Left ventricle myocardium superior (tissue), 1 donor: ENCODE measurements at regions not wholly inside any gene's neighbourhood (a gene's known extent, or its start where the extent isn't known, plus 50 kb on each side); places are given as distances from the start of the nearest gene placed in this dataset.

Source experiments
- ATAC-seq: fragments of 200-7000 bp; cut with Tn5 transposase; one replicate; pipeline ENCODE4 v1.9.1; 2020; ENCODE audit warnings: mild to moderate bottlenecking, moderate library complexity
- DNase-seq: peaks from one replicate; pipeline ENCODE4 v3.0.0-alpha.2; 2020
- intact Hi-C: fragments of 100-400 bp; cut with micrococcal nuclease; formaldehyde crosslinking; loops from one replicate; pipeline ENCODE4 v1.11.0; 2022
- donor health status: DM: no; HTN: yes; CAD: no; lungs with severe emphysema.

DNA sequence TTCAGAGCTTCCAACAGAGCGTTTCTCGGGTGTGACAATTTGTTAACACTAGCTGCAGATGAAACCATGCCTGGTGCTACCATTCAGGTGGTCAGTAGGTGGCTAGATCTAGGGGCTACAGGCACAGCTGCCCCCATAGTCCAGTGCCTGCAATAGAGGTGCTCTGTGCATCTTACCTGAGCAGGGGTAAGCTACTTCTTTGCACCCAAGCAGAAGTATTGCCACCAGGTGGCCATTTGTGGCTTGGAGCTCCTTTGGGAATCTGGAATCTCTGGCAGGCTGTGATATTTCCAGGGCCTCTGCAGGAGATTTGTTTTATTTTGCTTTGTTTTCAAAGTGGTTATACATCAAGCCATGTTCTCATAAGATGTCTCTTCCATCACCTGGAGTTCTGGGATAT is 170.7 kb upstream of the PUDP start:
- intact Hi-C loops, result no loop called here
- ATAC-seq (no peak), DNase-seq (no peak)

DNA sequence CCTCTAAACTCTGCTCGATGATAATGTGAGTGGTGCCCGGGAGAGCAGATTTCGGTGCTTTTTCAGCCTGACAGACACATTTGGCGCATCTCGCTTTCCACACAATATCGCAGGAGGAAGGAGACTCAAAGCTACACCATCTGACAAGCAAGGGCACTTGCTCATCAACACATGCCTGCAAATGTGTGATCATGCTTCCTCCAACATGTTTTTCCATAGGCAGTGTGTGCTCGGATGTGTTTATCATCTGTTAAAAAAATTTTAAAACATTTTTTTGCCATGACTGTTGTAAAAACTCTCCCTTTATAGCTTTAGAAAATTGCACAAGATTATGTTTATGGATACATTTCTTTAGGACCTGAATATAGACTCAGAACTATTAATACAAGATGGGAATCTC is 170.3 kb upstream of the PUDP start:
- no peak for DNase-seq
- no peak for ATAC-seq
- intact Hi-C loops, result no loop called here

DNA sequence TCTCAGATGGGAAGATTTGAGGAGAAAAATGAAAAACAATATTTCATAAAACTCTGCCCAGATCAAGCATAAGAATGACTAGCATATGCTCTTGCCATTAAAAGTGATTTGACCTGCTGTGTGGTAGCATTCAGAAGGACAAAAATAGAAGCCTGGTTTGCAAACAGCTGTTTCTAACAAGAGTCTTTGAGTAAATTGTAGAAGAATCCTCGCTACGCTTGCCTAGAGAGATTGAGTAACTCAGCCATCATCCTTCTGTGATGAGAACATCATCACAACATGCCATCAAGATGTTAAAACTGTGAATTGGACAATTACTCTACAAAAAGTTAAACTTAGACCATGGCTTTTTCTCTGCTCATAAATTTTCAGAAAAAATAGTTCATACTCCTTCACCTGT is 168.9 kb upstream of the PUDP start:
- intact Hi-C loops, result no loop called here
- no peak for ATAC-seq
- no peak for DNase-seq

DNA sequence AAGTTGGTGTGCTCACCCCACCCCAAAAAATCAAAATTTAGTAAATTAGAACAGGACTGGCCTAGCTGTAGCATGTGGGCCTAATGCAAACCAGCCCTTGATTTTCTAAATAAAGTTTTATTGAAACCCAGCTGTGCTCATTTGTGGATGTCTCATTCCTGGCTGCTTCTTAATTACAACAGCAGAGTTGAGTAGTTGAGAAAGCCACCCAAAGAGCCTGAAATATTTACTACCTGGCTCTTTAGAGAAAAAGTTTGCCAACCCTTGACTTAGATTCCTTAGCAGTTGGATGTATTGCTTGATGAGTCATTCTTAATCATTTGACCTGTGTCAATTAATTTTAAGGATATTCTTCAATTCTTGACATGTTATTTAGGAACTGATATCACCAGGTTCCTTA is 168.3 kb upstream of the PUDP start:
- no peak for ATAC-seq
- intact Hi-C loops, result no loop called here

DNA sequence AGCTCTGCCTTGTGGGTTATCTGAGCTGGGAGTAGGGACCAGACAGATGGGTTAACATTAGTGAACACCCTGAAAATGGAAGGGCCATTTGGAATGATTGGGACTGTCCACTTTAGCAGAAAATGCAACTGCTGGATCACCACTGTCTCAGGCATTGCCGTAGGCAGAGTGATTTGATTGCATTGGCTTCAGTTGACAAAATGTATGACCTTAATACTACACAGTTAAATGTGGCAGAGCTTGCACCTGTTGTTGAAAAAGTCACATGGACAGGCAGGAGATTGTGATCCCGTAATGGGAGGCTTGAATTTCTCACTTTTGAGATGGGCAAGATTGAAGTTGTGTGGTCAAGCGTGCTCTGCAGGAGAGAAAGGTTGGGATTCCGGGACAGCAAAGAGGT is 166.5 kb upstream of the PUDP start:
- intact Hi-C loops, result no loop called here
- DNase-seq (no peak), ATAC-seq (no peak)

More for the DNA sequence above, 168.3 kb upstream of the PUDP start:
- no peak for DNase-seq

DNA sequence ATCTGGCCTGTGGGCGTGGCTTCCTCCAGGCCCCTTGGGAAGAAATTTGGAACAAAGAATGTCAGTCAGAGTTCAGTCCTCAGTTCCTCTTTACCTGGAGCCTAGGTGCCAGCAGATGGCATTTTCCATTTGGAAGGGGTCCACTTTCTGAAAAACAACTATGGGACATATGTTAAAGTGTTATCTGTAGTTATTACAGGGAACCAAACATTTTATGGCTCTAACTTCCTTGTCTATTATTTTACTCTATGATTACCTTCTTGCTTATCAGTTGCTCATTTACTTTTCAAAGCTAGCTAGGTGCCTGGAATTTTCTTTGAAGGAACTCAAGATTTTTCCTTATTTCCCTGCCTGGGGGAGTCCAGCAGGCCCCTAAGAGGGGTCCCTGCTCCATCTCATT is 159.8 kb upstream of the PUDP start:
- no peak for ATAC-seq
- intact Hi-C loops, result no loop called here
- DNase-seq, result no peak

DNA sequence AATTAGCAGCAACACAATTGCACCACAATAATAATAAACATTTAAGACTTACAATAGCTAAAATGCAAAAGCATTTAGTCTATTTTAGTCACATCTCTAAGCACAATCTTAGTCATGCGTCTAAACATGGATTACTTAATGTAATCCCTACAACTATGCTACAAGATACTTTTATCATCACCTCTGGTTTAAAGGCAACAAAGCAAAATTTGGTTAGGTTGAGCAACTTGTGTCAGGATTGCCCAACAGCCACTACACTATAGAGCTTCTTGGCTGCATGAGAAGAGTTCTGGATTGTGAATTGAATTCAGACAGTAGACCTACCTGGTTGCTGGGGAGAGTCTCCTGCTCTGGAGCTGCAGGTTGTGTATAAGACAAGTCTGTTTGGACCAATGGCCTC is 146.5 kb upstream of the PUDP start:
- no peak for ATAC-seq
- intact Hi-C loops, result no loop called here
- no peak for DNase-seq

DNA sequence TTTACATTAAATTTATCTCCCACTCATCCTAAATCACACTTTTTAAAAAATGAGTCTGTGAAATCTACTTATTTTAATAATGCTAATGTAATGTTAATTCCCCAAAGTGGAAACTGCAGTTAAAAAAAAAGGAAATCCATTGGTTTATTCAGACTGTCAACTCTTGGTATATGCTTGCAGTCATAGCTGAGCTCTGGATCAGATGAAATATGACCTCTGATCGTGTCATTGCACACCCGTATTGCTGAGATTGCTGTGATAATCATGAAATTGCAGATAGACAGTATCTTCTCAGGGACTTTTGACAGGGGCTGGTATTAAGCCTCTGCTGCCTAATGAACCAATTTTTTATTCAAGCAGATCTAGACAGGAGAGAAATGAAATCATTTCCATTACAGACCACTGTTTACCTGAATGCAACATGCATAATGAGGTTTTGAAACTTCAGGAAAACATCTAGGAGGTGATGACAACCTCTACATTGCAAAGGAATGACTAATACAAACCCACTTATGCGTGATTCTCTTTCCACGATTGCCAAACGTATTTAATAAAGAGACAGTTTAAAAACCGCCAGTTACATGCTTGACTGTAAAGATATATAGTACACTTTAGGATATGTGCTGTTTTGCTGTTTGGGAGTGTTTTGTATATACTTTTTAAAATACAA is 138.3 kb upstream of the PUDP start:
- intact Hi-C loops, result no loop called here
- no peak for DNase-seq
- no peak for ATAC-seq

DNA sequence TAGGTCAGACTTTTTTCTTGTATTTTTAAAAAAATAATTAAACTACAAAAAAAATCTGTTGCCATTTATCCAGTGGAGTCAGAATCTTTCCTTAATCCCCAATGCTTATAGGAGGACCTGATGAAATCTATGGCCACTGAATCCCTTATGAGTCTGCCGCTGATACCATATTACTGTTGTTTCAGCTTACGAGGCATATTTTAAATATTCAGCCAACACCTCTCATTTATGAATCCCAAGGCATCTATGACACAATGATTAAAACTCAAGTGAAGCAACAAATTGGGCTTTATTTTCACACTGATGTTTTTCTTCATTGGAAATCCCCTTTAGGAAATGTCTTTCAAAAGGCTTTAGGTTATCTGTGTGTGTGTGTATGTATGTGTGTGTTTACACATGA is 137.8 kb upstream of the PUDP start:
- intact Hi-C loops, result no loop called here
- DNase-seq (no peak), ATAC-seq (no peak)

DNA sequence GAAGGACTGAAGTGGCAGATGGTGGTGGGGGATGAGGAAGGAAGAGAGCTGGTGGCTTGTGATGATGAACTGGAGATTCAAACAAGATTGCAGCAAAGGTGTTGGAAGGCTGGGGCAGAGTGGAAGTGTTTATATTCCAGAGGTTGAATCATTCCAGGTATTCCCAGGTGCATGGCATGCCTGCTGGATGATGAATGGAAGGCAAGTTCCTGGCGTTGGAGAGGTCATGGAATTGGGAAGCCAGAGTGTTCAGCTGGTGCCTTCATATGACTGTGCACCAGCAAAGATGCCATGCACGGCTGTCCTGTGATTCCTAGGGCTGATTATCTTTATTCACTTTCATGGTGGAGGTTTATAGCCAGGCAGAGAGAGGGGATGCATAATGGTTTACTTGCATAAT is 135.8 kb upstream of the PUDP start:
- DNase-seq (no peak), ATAC-seq (no peak)
- intact Hi-C loops, result no loop called here

DNA sequence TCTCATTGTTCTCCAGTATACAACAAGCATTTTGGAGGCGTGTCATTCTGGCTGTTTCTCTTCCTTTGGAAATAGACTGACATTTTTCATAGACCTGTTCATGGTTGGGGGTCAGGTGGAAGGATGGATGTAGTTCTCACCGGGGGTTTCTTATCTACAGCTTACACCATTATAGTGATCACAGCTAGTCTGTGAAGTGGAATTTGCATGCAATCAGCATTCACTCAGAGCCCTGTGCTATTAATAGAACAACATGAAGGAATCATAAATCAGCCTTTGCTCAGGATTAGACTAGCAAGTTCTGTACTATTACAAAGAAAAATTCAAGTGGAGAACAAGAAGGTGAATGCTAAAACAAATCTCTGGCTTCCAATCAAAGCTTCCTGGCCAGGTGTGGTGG is 132.6 kb upstream of the PUDP start:
- intact Hi-C loops, result no loop called here
- ATAC-seq (no peak), DNase-seq (no peak)

DNA sequence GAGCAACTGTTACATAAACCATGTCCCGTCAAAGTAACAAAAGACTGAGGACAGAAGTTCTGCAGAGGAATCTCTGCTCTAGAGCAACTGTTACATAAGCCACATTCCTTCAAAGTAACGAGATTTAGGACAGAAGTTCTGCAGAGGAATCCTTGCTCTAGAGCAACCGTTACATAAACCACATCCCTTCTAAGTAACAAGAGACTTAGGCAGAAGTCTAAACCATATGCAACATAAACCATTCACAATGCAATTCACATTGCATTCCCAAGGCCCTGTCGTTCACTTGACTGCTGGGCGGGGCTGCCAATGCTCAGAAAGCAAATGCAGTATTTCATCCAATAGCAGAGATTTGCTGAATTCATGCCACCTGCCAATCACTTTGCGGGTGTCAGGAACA is 124.4 kb upstream of the PUDP start:
- ATAC-seq, result no peak
- intact Hi-C loops, result loop anchor here (10.0 kb wide), 1 partner anchor 58 kb away; no protein-coding TSS in a partner anchor

DNA sequence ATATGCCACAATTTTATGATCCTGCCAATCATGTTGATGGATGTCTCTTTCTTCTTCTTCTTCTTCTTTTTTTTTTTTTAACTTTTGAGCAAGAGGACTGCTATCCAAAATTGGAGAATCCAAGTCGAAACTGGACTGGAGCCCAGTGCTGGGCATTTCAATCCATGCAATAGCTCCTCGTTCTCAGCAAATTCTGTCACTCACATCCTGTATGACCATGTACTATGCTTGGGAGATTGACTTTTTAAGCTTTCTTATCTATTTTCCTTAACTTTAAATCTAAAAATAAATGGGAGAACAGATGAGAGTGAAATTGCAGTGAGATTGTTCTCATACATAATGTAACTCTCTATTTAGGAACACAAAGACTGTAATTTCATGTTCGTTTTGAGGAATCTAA is 123.0 kb upstream of the PUDP start:
- DNase-seq, result no peak
- intact Hi-C loops, result loop anchor here (10.0 kb wide), 1 partner anchor 56 kb away; no protein-coding TSS in a partner anchor
- no peak for ATAC-seq

More for the DNA sequence above, 124.4 kb upstream of the PUDP start:
- DNase-seq, result no peak

DNA sequence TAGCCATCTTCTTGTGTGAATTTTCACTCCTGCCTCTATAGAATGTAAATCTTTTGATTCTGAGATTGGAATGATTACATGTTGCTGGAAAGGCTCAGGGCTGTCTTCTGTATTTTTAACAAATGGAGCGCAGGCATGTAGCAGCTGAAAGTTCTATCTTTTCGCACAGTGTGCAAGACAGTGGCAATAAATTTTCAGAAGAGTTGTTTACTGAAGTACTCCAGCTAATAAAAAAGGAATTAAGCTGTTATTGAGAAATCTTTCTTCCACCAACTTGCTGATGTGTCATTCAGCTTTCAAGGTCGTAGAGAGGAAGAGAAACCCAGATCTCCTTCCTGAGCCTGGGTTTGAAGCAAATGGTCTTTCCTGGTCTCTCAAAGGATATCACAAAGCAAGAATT is 122.0 kb upstream of the PUDP start:
- DNase-seq (no peak), ATAC-seq (no peak)
- intact Hi-C loops, result loop anchor here (10.0 kb wide), 1 partner anchor 55 kb away; no protein-coding TSS in a partner anchor

DNA sequence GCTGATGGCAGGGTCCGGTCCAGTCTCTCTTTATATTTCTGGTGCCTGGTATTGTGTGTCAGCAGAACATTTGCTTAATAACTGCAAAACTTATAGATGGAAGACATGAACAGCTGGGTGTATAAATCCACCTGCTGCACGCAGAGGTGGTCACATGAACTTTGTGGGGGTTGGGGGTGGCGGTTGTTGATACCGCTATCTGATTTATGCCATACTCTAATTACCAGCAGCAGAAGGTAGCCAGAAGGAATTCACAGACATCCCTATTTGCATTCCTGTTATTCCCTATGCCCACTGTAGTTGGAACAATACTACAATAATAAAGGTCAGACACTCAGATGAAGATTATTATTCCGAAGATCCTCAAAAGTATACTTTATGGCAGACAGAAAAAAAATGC is 121.6 kb upstream of the PUDP start:
- ATAC-seq (no peak), DNase-seq (no peak)
- intact Hi-C loops, result no loop called here

DNA sequence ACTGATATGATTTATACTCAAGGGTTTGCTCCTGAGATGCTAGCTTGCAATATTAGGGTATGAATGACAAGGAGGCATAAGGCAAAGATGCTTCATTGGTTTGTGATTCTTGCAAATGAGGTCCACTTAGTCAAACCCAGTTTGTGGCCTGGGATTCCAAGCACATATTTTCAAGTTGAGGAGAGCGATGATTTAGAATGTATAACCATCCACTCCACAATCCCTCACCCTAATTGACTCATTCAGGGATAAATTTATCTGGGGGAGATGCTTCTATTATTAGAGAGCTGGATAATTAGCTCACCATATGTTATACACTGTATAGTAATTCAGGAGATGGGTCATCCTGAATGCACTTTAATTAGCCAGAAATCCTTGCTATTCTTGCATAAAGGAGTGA is 118.3 kb upstream of the PUDP start:
- no peak for ATAC-seq
- no peak for DNase-seq
- intact Hi-C loops, result no loop called here

DNA sequence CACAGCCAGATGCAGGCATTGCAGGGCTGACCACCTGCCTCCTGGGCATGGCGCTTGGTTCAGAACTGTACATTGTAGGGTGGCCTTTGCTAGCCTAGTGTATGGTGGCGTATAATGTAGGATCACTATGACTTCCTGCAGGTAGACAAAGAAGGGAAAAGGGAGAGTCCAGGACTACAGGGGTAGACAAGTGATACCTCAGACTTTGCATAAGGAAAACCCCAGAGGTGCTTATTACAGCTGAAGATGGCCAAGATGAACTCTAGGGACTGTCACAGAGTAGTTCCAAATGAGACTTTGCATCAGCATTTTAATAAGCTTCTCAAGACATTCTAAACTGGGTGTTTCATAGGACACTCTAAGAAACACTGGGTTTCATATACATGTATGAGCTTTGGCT is 116.4 kb upstream of the PUDP start:
- DNase-seq, result no peak
- intact Hi-C loops, result no loop called here

DNA sequence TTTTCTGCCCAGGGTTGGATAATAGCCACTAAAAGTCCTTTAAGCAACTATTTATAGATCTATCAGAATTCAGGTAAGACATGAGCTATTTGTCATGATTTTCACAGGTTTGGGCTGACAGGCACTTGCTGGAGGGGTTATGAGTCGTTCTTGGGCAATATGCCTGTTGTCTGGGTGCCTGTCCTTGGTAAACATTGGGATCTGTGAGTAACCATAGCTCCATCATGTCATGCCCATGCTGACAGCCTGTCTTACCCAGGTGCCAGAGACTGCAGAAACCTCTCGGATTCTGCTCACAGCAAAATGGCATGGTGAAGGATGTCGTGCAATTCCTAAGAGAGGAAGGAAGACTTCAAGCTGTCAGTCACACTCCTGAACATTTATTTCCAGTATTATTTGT is 116.0 kb upstream of the PUDP start:
- ATAC-seq (no peak), DNase-seq (no peak)
- intact Hi-C loops, result no loop called here

More for the DNA sequence above, 116.4 kb upstream of the PUDP start:
- no peak for ATAC-seq

DNA sequence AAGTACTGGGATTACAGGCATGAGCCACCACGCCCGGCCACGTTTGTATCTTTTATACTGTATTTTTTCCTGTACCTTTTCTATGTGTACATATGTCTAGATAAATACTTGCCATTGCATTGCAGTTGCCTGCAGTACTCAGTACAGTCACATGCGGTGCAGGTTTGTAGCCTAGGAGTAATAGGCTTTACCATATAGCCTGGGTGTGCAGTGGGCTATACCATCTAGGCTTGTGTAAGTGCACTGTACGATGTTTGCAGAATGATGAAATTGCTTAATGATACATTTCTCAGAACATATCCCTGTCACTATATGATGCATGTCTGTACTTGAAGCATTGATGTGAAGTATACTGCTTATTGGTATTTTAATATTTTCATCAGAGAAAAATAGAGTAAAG is 115.4 kb upstream of the PUDP start:
- intact Hi-C loops, result no loop called here
- ATAC-seq (no peak), DNase-seq (no peak)

DNA sequence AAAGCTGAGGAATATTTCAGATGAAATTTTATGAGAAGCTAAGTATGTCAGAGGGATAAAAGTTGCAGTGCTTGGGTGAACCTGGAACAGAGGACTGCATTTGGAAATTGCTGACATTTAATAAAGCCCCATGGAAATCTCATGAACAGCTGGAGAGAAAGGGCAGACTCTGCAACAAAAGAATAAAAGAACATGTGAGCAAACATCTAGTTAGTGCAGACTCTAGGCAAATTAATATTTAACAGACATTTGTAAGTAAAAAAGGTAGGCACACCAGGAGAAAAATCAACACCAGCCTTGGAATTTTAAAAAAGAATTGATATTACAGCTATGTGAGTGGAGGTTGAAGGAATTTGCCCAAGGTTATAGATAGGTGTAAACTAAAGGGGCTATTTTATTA is 114.6 kb upstream of the PUDP start:
- ATAC-seq, result no peak
- intact Hi-C loops, result no loop called here
- no peak for DNase-seq

DNA sequence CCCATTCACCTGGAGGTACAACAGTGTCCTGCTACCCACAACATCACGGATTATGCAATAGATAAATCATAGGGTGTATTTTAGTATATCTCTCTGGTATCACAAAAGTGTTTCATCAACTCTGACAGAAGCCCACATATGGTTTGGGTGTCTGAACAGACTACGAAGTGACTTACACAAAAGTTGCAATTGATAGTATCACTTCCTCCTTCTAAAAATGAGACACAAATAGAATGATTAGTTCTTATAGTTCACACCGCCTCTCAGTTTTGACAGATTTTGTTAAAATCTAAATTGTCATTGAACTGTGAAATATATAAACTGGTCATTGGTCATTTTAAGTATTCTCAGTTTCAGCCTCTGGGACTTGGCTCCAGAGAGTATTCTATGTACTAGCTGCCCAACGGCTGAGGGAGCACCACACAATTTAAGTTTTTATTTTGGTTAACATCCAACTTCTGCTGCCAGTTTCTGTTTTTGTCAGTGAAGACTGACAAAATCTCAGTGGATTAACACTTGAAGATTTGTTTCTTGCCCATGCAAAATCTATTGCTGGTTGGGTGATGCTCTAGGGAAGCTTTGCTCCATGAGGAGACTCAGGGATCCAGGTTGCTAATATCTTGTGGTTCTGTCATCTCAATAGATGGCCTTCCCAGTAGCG is 113.8 kb upstream of the PUDP start:
- no peak for DNase-seq
- ATAC-seq, result no peak
- intact Hi-C loops, result no loop called here
